Daoy (cell line): ENCODE measurements at regions not wholly inside any gene's neighbourhood (a gene's known extent, or its start where the extent isn't known, plus 50 kb on each side); places are given as distances from the start of the nearest gene placed in this dataset.

Experiments used
- DNase-seq: peaks from one replicate; pipeline ENCODE4 v3.0.0-alpha.2; 2015; ENCODE audit warnings: low read depth

DNA sequence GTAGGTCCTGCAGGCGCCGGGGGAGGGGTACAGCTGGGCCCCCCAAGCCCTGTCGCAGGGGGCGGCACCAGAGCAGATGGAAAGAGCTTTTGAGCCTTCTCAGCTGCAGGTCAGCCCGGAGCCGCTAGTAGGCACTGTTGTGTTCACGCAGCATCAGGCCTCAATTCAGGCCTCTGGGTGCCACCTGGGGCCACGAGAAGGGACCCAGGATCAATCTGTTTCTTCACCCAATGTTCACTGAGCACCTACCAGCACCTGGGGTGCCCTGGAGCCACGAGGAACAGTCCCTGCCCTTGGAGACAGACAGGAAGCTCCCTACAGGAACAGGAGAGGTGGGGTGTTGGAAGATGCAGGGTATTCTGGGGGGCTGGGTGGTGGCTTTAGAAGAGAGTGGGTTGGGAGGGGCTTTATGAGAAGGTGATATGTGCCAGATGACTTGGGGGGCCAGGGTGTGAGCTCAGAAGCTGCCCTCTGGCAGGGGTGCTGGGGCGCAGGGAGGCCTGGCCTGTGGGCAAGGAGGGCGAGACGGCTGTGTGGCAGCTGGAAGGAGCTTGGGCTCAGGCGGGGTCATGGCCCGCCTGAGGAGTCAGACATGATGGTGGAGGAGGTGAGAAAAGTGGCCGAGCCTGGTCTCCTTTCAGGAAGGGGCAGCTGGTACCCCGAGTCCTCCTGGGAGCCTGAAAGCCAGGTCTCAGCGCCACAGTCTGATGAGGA is 121.9 kb upstream of the GSE1 start:
- DNase-seq = no peak

DNA sequence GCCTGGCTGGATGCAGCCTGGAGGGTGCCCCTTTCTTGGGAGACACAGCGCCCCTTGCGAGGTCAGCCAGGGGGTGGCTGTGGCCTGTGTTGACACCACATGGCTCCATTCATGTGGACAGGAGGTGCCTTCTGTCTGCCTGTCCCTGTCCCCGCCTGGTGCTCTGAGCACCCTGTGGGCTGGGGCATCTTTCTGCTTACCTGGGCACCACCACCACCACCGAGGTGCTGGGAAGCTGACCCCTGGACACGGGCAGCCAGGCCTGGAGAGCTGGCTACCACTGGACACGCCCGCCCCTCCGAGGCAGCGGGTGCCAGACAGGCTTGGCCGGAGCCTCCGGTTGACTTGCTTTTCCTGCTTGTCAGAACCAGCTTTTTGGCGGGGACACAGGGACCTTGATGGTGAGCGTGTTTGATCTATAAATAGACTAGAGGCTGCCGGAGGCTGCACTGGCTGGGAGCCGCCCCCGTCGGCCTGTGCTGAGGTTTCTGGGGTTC is 121.3 kb upstream of the GSE1 start:
- DNase-seq = no peak

DNA sequence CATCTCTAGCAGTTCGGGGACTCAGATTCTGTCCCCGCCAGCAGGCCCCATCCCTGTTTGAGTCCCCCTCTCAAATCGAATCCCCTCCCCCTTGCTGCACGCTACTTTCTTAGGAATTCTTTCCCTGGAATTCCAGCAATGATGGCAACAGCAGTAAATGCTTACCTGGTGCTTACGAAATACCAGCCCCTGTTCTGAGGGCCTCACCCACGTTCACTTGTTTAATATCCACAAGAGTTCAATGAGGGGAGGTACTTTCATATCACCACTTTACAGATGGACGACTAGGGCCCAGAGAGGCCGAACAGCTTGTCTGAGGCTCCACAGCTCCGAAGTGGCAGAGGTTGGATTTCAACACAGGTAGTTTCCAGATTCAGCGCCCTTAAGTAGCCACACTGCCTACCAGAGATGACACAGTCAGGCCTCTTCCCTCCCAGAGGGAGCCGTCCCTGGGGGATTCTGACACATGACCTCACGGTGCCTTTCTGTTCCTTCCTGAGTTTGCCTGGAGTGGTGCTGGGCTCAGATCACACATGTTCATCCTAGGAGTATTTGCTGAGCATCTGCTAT is 120.7 kb upstream of the GSE1 start:
- no peak for DNase-seq

- DNase-seq = no peak
Observed at GRCh38 chr16:85494315-85494714, 118.8 kb upstream of the GSE1 start.

DNA sequence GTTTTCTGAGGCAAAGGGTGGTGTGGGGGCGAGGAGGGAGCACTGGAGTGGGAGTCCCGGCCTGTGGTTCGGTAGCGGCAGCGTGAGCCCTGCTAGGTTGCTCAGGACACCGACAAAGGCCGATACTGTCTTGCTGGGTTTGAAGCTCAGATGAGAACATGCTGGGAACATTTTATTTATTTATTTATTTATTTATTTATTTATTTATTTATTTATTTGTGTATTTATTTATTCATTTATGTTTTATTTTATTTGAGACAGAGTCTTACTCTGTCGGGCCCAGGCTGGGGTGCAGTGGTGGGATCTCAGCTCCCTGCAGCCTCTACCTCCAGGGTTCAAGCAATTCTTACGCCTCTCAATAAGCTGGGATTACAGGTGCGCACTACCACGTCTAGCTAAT is 117.9 kb upstream of the GSE1 start:
- DNase-seq = no peak

- DNase-seq = no peak
Observed at GRCh38 chr16:85495823-85496538, 117.1 kb upstream of the GSE1 start.

- no peak for DNase-seq
Observed at GRCh38 chr16:85497622-85498314, 115.4 kb upstream of the GSE1 start.

- no peak for DNase-seq
Observed at GRCh38 chr16:85498607-85499006, 114.5 kb upstream of the GSE1 start.

DNA sequence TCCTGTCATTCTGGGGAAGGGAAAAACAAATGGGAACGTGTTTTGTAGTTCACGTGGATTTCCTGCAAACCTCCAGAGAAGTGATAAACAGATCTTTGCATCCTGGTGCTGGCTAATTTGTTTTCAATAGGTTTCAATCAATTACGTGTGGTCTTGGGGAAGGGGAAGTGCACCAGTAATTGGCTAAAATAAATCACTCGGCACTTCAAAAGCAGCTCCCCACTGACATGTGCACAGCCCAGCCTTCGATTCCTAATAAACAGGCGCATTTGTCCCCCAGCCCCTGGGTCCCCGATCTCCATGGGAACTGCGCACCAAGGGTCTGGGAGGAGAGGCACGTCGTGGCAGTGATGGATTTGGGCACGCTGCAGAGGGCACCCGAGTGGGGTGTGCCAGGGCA is 112.9 kb upstream of the GSE1 start:
- DNase-seq = no peak

- no peak for DNase-seq
Observed at GRCh38 chr16:85501900-85502299, 111.2 kb upstream of the GSE1 start.

DNA sequence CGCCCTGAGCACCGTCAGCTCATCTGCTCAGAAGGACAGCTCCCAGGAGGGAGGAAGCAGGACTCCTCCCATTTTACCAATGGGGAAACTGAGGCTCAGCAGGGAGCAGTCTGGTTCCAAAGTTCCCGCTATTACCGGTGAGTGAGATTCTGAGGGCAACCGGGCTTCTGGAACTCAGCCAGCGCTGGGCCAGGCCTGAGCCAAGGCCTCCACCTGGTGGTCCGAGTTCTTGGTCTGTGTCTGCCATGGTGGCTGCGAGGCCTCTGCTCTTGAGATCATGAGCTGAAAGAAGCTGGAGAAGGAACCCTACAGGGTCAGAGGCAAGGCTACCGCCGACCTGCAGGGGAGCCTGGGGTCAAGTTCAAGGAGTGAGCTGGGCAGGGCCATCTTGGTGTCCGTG is 110.8 kb upstream of the GSE1 start:
- DNase-seq = no peak

GRCh38 chr16:85503679-85504231 is 109.4 kb upstream of the GSE1 start:
- DNase-seq = no peak

DNA sequence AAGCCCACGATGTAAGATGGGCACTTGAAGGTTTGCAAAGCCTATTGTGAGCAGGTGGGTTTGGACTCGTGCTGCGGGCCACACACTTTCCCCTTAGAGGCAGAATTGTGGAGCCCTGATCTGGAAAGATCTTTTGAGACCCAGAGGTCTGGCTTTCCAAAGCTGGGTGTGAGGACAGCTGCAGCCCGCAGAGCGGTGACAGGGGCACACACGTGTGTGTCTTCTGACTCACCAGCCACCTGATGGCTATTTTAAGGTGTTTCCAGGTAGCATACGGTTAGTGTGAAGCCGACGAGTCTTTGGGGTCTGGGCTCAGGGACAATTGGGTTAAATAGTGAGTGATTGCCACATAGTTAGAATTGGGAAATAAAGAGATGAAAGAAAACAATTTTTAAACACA is 108.9 kb upstream of the GSE1 start:
- no peak for DNase-seq

GRCh38 chr16:85505794-85506634 is 107.1 kb upstream of the GSE1 start:
- no peak for DNase-seq

- DNase-seq = no peak
Observed at GRCh38 chr16:85506635-85506911, 106.5 kb upstream of the GSE1 start.

- DNase-seq = no peak
Observed at GRCh38 chr16:85507342-85507741, 105.8 kb upstream of the GSE1 start.

GRCh38 chr16:85508388-85508787 is 104.7 kb upstream of the GSE1 start:
- no peak for DNase-seq

DNA sequence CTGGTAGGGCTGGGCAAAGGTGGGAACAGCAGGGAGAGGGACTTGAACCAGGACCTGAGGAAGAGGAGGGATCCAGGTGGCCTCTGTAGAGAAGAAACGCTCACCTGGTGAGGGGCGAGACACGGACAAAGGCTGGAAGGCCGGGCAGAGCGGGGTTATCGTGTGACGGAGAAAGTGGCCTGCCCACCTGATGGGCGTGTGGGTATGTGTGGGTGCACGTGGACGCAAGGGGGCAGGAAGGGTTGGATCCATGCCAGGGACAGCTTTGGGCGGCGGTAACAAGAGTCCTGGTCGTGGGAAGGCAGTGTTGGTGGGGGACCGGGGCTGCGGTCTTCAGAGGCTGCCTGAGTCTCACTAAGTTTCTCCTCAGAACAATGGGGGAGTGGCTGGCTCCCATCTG is 104.1 kb upstream of the GSE1 start:
- DNase-seq = no peak

GRCh38 chr16:85510041-85510659 is 103.0 kb upstream of the GSE1 start:
- DNase-seq = no peak

DNA sequence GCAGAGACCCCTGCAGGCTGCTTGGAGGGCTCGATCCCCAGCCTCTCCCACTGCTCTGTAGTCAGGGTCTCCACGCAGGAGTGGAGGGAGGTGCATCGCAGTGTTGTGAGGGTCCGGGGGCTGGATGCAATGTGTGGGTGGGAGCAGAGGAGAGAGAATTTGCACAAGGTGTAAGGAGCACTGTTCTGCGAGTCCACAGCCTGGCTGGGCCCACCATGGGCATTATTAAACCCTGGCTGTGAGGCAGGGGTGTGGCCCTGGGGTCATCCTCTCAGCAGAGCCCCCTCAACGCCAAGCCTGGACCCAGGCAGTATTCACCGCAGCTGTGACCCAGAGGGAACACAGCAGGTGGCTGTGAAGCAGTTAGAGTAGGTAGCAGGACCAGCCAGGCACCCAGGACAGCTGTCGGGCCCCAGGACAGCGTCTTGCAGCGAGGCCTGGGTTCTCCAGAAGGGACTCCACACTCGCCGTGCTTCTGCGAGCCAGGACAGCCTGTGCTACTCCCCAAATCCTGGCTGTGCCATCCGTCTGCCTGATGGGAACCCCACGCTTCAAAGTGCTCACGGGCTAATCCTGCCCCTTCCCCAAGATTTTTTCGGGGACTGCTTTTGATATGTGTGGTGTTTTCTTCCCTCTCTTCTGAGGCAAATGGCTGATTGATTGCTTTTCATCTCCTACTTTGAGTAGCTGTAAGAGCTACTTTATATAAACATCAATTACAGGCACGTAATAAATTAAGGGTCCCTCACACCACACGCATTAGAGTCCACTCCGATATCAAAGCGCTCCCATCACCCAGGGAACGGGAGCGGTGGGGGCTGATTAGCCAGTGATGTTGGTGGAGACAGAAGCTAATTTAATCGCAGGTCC is 100.9 kb upstream of the GSE1 start:
- no peak for DNase-seq
